Endothelial cell (in vitro differentiated cells): ENCODE measurements at regions not wholly inside any gene's neighbourhood (a gene's known extent, or its start where the extent isn't known, plus 50 kb on each side); places are given as distances from the start of the nearest gene placed in this dataset.

Source experiments
- DNase-seq: peaks from one replicate; pipeline ENCODE4 v3.0.0; 2021; ENCODE audit warnings: low spot score
- H3K27ac Mint-ChIP-seq: one replicate; pipeline ENCODE4 v1.8.0; 2021; ENCODE audit warnings: mixed read lengths, inconsistent platforms; ENCODE audit not compliant: unreplicated experiment
- H3K27me3 Mint-ChIP-seq: one replicate; pipeline ENCODE4 v1.8.0; 2021; ENCODE audit warnings: mild to moderate bottlenecking, moderate library complexity, mixed read lengths, inconsistent platforms; ENCODE audit not compliant: unreplicated experiment
- H3K36me3 Mint-ChIP-seq: one replicate; pipeline ENCODE4 v1.8.0; 2021; ENCODE audit warnings: mild to moderate bottlenecking, low read depth, mixed read lengths, inconsistent platforms; ENCODE audit not compliant: unreplicated experiment
- H3K4me1 Mint-ChIP-seq: one replicate; pipeline ENCODE4 v1.8.0; 2021; ENCODE audit warnings: mild to moderate bottlenecking, mixed read lengths, inconsistent platforms; ENCODE audit not compliant: unreplicated experiment
- H3K4me3 Mint-ChIP-seq: one replicate; pipeline ENCODE4 v1.8.0; 2021; ENCODE audit warnings: mild to moderate bottlenecking, mixed read lengths, inconsistent platforms; ENCODE audit not compliant: unreplicated experiment
- H3K9me3 Mint-ChIP-seq: one replicate; pipeline ENCODE4 v1.8.0; 2021; ENCODE audit warnings: mixed read lengths, inconsistent platforms; ENCODE audit not compliant: unreplicated experiment
- CTCF ChIP-seq: fragments of 200-600 bp; sonication (generic); IDR thresholded peaks from one replicate; pipeline ENCODE4 v1.5.0; 2021; ENCODE audit warnings: antibody characterized with exemption; ENCODE audit not compliant: unreplicated experiment

GRCh38 chr18:46356278-46357033 is 252.3 kb downstream of the HAUS1 start:
- no peak for DNase-seq
- Mint-ChIP-seq H3K4me1 (peaks cover 7% of the 10 kb centered on the region), H3K4me3 (no peak overlapping the region), H3K36me3 (peaks cover 3% of the 10 kb centered on the region), H3K27ac (peak overlapping the region; percentile 32), H3K27me3 (peaks cover 7% of the 10 kb centered on the region), H3K9me3 (no peaks in the 10 kb centered on the region)
- no peak for TF ChIP-seq CTCF

GRCh38 chr18:46360102-46360699 is 256.0 kb downstream of the HAUS1 start:
- Mint-ChIP-seq H3K4me3 (no peak overlapping the region), H3K27ac (no peak overlapping the region), H3K4me1 (peaks cover 7% of the 10 kb centered on the region), H3K27me3 (peaks cover 7% of the 10 kb centered on the region), H3K36me3 (peaks cover 3% of the 10 kb centered on the region), H3K9me3 (no peaks in the 10 kb centered on the region)
- no peak for TF ChIP-seq CTCF
- no peak for DNase-seq

- H3K4me1 Mint-ChIP-seq, result peaks cover 7% of the 10 kb centered on the region
- no peak for DNase-seq
- no peak for TF ChIP-seq CTCF
- H3K27ac Mint-ChIP-seq, result no peak overlapping the region
- peaks cover 3% of the 10 kb centered on the region for H3K36me3 Mint-ChIP-seq
- no peak overlapping the region for H3K4me3 Mint-ChIP-seq
- peaks cover 4% of the 10 kb centered on the region for H3K27me3 Mint-ChIP-seq
- H3K9me3 Mint-ChIP-seq, result no peaks in the 10 kb centered on the region
Observed at GRCh38 chr18:46360866-46361265, 256.7 kb downstream of the HAUS1 start.

- Mint-ChIP-seq H3K36me3 (peaks cover 3% of the 10 kb centered on the region), H3K4me1 (peaks cover 7% of the 10 kb centered on the region), H3K27me3 (peaks cover 4% of the 10 kb centered on the region), H3K4me3 (no peak overlapping the region), H3K27ac (no peak overlapping the region), H3K9me3 (no peaks in the 10 kb centered on the region)
- no peak for TF ChIP-seq CTCF
- no peak for DNase-seq
Observed at GRCh38 chr18:46362533-46362932, 258.3 kb downstream of the HAUS1 start.

- no peak overlapping the region for H3K4me3 Mint-ChIP-seq
- no peak overlapping the region for H3K27ac Mint-ChIP-seq
- H3K36me3 Mint-ChIP-seq, result peaks cover 1% of the 10 kb centered on the region
- peaks cover 2% of the 10 kb centered on the region for H3K4me1 Mint-ChIP-seq
- no peak for DNase-seq
- TF ChIP-seq CTCF, result no peak
- H3K27me3 Mint-ChIP-seq, result peaks cover 2% of the 10 kb centered on the region
- H3K9me3 Mint-ChIP-seq, result no peaks in the 10 kb centered on the region
Observed at GRCh38 chr18:46364048-46364447, 259.9 kb downstream of the HAUS1 start.
